GM19463 (cell line): ENCODE measurements at regions not wholly inside any gene's neighbourhood (a gene's known extent, or its start where the extent isn't known, plus 50 kb on each side); places are given as distances from the start of the nearest gene placed in this dataset.
"Not testable (repeated sequence)": the region's sequence is repeated elsewhere in the genome, so short reads cannot be mapped to it uniquely, and the experiment has no call there.

Experiments
- ATAC-seq: cut with Tn5 transposase; IDR thresholded peaks from one replicate; pipeline ENCODE4 v1.9.1; 2021; ENCODE audit warnings: mild to moderate bottlenecking, moderate library complexity; ENCODE audit not compliant: unreplicated experiment

GRCh38 chr2:159880729-159881128 is 82.7 kb upstream of the CD302 start:
- ATAC-seq = no peak

- ATAC-seq = peak; percentile 86
Measured at GRCh38 chr2:159879051-159879604, 81.1 kb upstream of the CD302 start.

GRCh38 chr2:159875083-159875482 is 77.1 kb upstream of the CD302 start:
- ATAC-seq = no peak

GRCh38 chr2:159873258-159873657 is 75.2 kb upstream of the CD302 start:
- ATAC-seq = no peak

GRCh38 chr2:159872353-159872752 is 74.3 kb upstream of the CD302 start:
- ATAC-seq = no peak

GRCh38 chr2:159868598-159869159 is 70.7 kb upstream of the CD302 start:
- ATAC-seq = not testable (repeated sequence)

GRCh38 chr2:159867567-159868361 is 69.8 kb upstream of the CD302 start:
- no peak for ATAC-seq

GRCh38 chr2:159863526-159864160 is 65.6 kb upstream of the CD302 start:
- ATAC-seq = no peak

- ATAC-seq = no peak
Measured at GRCh38 chr2:159860581-159861310, 62.7 kb upstream of the CD302 start.

- no peak for ATAC-seq
Measured at GRCh38 chr2:159859583-159859982, 61.6 kb upstream of the CD302 start.

GRCh38 chr2:159856760-159857159 is 58.8 kb upstream of the CD302 start:
- no peak for ATAC-seq

- ATAC-seq = no peak
Measured at GRCh38 chr2:159855557-159856061, 57.6 kb upstream of the CD302 start.

GRCh38 chr2:159855143-159855542 is 57.1 kb upstream of the CD302 start:
- no peak for ATAC-seq

GRCh38 chr2:159854481-159854880 is 56.5 kb upstream of the CD302 start:
- no peak for ATAC-seq

- no peak for ATAC-seq
Measured at GRCh38 chr2:159853101-159853500, 55.1 kb upstream of the CD302 start.

- no peak for ATAC-seq
Measured at GRCh38 chr2:159851941-159852340, 53.9 kb upstream of the CD302 start.

- ATAC-seq = no peak
Measured at GRCh38 chr2:159850789-159851188, 52.8 kb upstream of the CD302 start.

- no peak for ATAC-seq
Measured at GRCh38 chr2:159849160-159849813, 51.3 kb upstream of the CD302 start.
